AML-193 (cell line): ENCODE measurements at regions not wholly inside any gene's neighbourhood (a gene's known extent, or its start where the extent isn't known, plus 50 kb on each side); places are given as distances from the start of the nearest gene placed in this dataset.
"Not testable (repeated sequence)": the region's sequence is repeated elsewhere in the genome, so short reads cannot be mapped to it uniquely, and the experiment has no call there.

Source experiments
- DNase-seq, 2 experiments: peaks; one replicate each; lab custom pipeline; 2025; lab: John Stamatoyannopoulos, UW

GRCh38 chr1:221257548-221257947 lies 378.3 kb downstream of the HLX start:
- DNase-seq: not testable (repeated sequence)

- DNase-seq: not testable (repeated sequence)
Observed at GRCh38 chr1:221262677-221263076, 383.4 kb downstream of the HLX start.

GRCh38 chr1:221263831-221264767 lies 384.9 kb downstream of the HLX start:
- DNase-seq: peak in 1 of 2 experiments; percentile 23

- DNase-seq: no peak
Observed at GRCh38 chr1:221264848-221265247, 385.6 kb downstream of the HLX start.

- DNase-seq: no peak
Observed at GRCh38 chr1:221268295-221268694, 389.1 kb downstream of the HLX start.

GRCh38 chr1:221271701-221272100 lies 392.5 kb downstream of the HLX start:
- DNase-seq: no peak

GRCh38 chr1:221272940-221273339 lies 393.7 kb downstream of the HLX start:
- DNase-seq: no peak

- no peak for DNase-seq
Observed at GRCh38 chr1:221274373-221274772, 395.1 kb downstream of the HLX start.

- no peak for DNase-seq
Observed at GRCh38 chr1:221276896-221277409, 397.7 kb downstream of the HLX start.

- no peak for DNase-seq
Observed at GRCh38 chr1:221279146-221279545, 399.9 kb downstream of the HLX start.

- no peak for DNase-seq
Observed at GRCh38 chr1:221283532-221283931, 404.3 kb downstream of the HLX start.

- no peak for DNase-seq
Observed at GRCh38 chr1:221284028-221284427, 404.8 kb downstream of the HLX start.

GRCh38 chr1:221284991-221285390 lies 405.7 kb downstream of the HLX start:
- DNase-seq: not testable (repeated sequence)

GRCh38 chr1:221285458-221286210 lies 406.4 kb downstream of the HLX start:
- DNase-seq: not testable (repeated sequence)

GRCh38 chr1:221286399-221286798 lies 407.2 kb downstream of the HLX start:
- DNase-seq: no peak

- DNase-seq: no peak
Observed at GRCh38 chr1:221289103-221289502, 409.9 kb downstream of the HLX start.

- no peak for DNase-seq
Observed at GRCh38 chr1:221290669-221291068, 411.4 kb downstream of the HLX start.

GRCh38 chr1:221291113-221291512 lies 411.9 kb downstream of the HLX start:
- no peak for DNase-seq

- DNase-seq: no peak
Observed at GRCh38 chr1:221292652-221293051, 413.4 kb downstream of the HLX start.

GRCh38 chr1:221294242-221294641 lies 415.0 kb downstream of the HLX start:
- no peak for DNase-seq

GRCh38 chr1:221302357-221302756 lies 423.1 kb downstream of the HLX start:
- DNase-seq: no peak

- DNase-seq: no peak
Observed at GRCh38 chr1:221302810-221303209, 423.6 kb downstream of the HLX start.

- DNase-seq: no peak
Observed at GRCh38 chr1:221303623-221304022, 424.4 kb downstream of the HLX start.
